Activated CD8-positive, alpha-beta memory T cell treated with anti-CD3 and anti-CD28 coated beads, Interleukin-2, amount 10 ng/mL, durations not matched to agents 7 days and 5 days (primary cell): ENCODE measurements at regions not wholly inside any gene's neighbourhood (a gene's known extent, or its start where the extent isn't known, plus 50 kb on each side); places are given as distances from the start of the nearest gene placed in this dataset.

Experiments used
- ATAC-seq: fragments of 150-1000 bp; cut with Tn5 transposase; one replicate; pipeline ENCODE4 v1.10.0; 2021; ENCODE audit warnings: moderate library complexity
- CTCF ChIA-PET: fragments of 350-600 bp; sonication (Branson Sonifier 250); formaldehyde crosslinking; loops from one replicate; lab custom pipeline; 2021; ENCODE audit warnings: antibody characterized with exemption; lab: Charles Lee
- DNase-seq: peaks from one replicate; pipeline ENCODE4 v3.0.0-alpha.2; 2020
- H3K27ac Mint-ChIP-seq: one replicate; pipeline ENCODE4 v1.8.0; 2021; ENCODE audit warnings: mild to moderate bottlenecking, mixed read lengths
- H3K27me3 Mint-ChIP-seq: one replicate; pipeline ENCODE4 v1.8.0; 2021; ENCODE audit warnings: mixed read lengths
- H3K36me3 Mint-ChIP-seq: one replicate; pipeline ENCODE4 v1.8.0; 2021; ENCODE audit warnings: mild to moderate bottlenecking, mixed read lengths
- H3K4me1 Mint-ChIP-seq: one replicate; pipeline ENCODE4 v1.8.0; 2021; ENCODE audit warnings: mixed read lengths
- H3K4me3 Mint-ChIP-seq: one replicate; pipeline ENCODE4 v1.8.0; 2021; ENCODE audit warnings: mild to moderate bottlenecking, moderate library complexity, mixed read lengths
- H3K9me3 Mint-ChIP-seq: one replicate; pipeline ENCODE4 v1.8.0; 2022; ENCODE audit warnings: low read depth, mixed read lengths

GRCh38 chr2:65834771-65835475, 402.5 kb upstream of the SPRED2 start:
- Mint-ChIP-seq H3K4me1 (no peaks in the 10 kb centered on the region), H3K9me3 (no peaks in the 10 kb centered on the region), H3K27ac (no peak overlapping the region), H3K27me3 (no peaks in the 10 kb centered on the region), H3K4me3 (no peak overlapping the region), H3K36me3 (no peaks in the 10 kb centered on the region)
- DNase-seq: no peak
- CTCF ChIA-PET: no interaction called here
- no peak for ATAC-seq

- CTCF ChIA-PET: no interaction called here
- ATAC-seq (no peak), DNase-seq (no peak)
- Mint-ChIP-seq H3K4me1 (no peaks in the 10 kb centered on the region), H3K4me3 (no peak overlapping the region), H3K36me3 (no peaks in the 10 kb centered on the region), H3K27me3 (no peaks in the 10 kb centered on the region), H3K27ac (no peak overlapping the region), H3K9me3 (no peaks in the 10 kb centered on the region)
Measured at GRCh38 chr2:65834062-65834461, 401.7 kb upstream of the SPRED2 start.

GRCh38 chr2:65831509-65831908, 399.1 kb upstream of the SPRED2 start:
- H3K9me3 Mint-ChIP-seq: no peaks in the 10 kb centered on the region
- ATAC-seq (no peak), DNase-seq (no peak)
- no peaks in the 10 kb centered on the region for H3K27me3 Mint-ChIP-seq
- CTCF ChIA-PET: no interaction called here
- H3K27ac Mint-ChIP-seq: no peak overlapping the region
- no peaks in the 10 kb centered on the region for H3K4me1 Mint-ChIP-seq
- H3K36me3 Mint-ChIP-seq: no peaks in the 10 kb centered on the region
- no peak overlapping the region for H3K4me3 Mint-ChIP-seq

GRCh38 chr2:65826567-65826966, 394.2 kb upstream of the SPRED2 start:
- H3K4me3 Mint-ChIP-seq: no peak overlapping the region
- ATAC-seq (no peak), DNase-seq (no peak)
- no peaks in the 10 kb centered on the region for H3K9me3 Mint-ChIP-seq
- CTCF ChIA-PET: no interaction called here
- H3K4me1 Mint-ChIP-seq: no peaks in the 10 kb centered on the region
- no peak overlapping the region for H3K27ac Mint-ChIP-seq
- H3K36me3 Mint-ChIP-seq: no peaks in the 10 kb centered on the region
- H3K27me3 Mint-ChIP-seq: no peaks in the 10 kb centered on the region

GRCh38 chr2:65823511-65823910, 391.1 kb upstream of the SPRED2 start:
- no peaks in the 10 kb centered on the region for H3K27me3 Mint-ChIP-seq
- CTCF ChIA-PET: no interaction called here
- ATAC-seq (no peak), DNase-seq (no peak)
- no peaks in the 10 kb centered on the region for H3K36me3 Mint-ChIP-seq
- no peaks in the 10 kb centered on the region for H3K9me3 Mint-ChIP-seq
- no peaks in the 10 kb centered on the region for H3K4me1 Mint-ChIP-seq
- no peak overlapping the region for H3K27ac Mint-ChIP-seq
- H3K4me3 Mint-ChIP-seq: no peak overlapping the region

- no peaks in the 10 kb centered on the region for H3K9me3 Mint-ChIP-seq
- no peaks in the 10 kb centered on the region for H3K36me3 Mint-ChIP-seq
- no peaks in the 10 kb centered on the region for H3K4me1 Mint-ChIP-seq
- H3K4me3 Mint-ChIP-seq: no peak overlapping the region
- no peaks in the 10 kb centered on the region for H3K27me3 Mint-ChIP-seq
- CTCF ChIA-PET: no interaction called here
- DNase-seq (no peak), ATAC-seq (no peak)
- no peak overlapping the region for H3K27ac Mint-ChIP-seq
Measured at GRCh38 chr2:65820454-65820853, 388.1 kb upstream of the SPRED2 start.

- H3K36me3 Mint-ChIP-seq: no peaks in the 10 kb centered on the region
- DNase-seq (no peak), ATAC-seq (no peak)
- no peak overlapping the region for H3K27ac Mint-ChIP-seq
- CTCF ChIA-PET: no interaction called here
- no peaks in the 10 kb centered on the region for H3K9me3 Mint-ChIP-seq
- H3K27me3 Mint-ChIP-seq: no peaks in the 10 kb centered on the region
- no peak overlapping the region for H3K4me3 Mint-ChIP-seq
- no peaks in the 10 kb centered on the region for H3K4me1 Mint-ChIP-seq
Measured at GRCh38 chr2:65819963-65820362, 387.6 kb upstream of the SPRED2 start.

GRCh38 chr2:65818873-65819451, 386.6 kb upstream of the SPRED2 start:
- Mint-ChIP-seq H3K27me3 (no peaks in the 10 kb centered on the region), H3K27ac (no peak overlapping the region), H3K36me3 (no peaks in the 10 kb centered on the region), H3K4me1 (no peaks in the 10 kb centered on the region), H3K9me3 (no peaks in the 10 kb centered on the region), H3K4me3 (no peak overlapping the region)
- CTCF ChIA-PET: no interaction called here
- ATAC-seq (no peak), DNase-seq (no peak)

GRCh38 chr2:65813631-65814173, 381.3 kb upstream of the SPRED2 start:
- Mint-ChIP-seq H3K4me1 (no peaks in the 10 kb centered on the region), H3K27ac (no peak overlapping the region), H3K9me3 (no peaks in the 10 kb centered on the region), H3K27me3 (no peaks in the 10 kb centered on the region), H3K4me3 (no peak overlapping the region), H3K36me3 (no peaks in the 10 kb centered on the region)
- no peak for DNase-seq
- ATAC-seq: no peak
- CTCF ChIA-PET: no interaction called here

- no peak for ATAC-seq
- Mint-ChIP-seq H3K9me3 (peaks cover 3% of the 10 kb centered on the region), H3K36me3 (no peaks in the 10 kb centered on the region), H3K4me1 (no peaks in the 10 kb centered on the region), H3K27me3 (no peaks in the 10 kb centered on the region), H3K4me3 (no peak overlapping the region), H3K27ac (no peak overlapping the region)
- CTCF ChIA-PET: no interaction called here
- no peak for DNase-seq
Measured at GRCh38 chr2:65812887-65813286, 380.5 kb upstream of the SPRED2 start.

- CTCF ChIA-PET: no interaction called here
- H3K27me3 Mint-ChIP-seq: no peaks in the 10 kb centered on the region
- ATAC-seq (no peak), DNase-seq (no peak)
- H3K9me3 Mint-ChIP-seq: peaks cover 7% of the 10 kb centered on the region
- no peaks in the 10 kb centered on the region for H3K4me1 Mint-ChIP-seq
- H3K36me3 Mint-ChIP-seq: no peaks in the 10 kb centered on the region
- no peak overlapping the region for H3K27ac Mint-ChIP-seq
- no peak overlapping the region for H3K4me3 Mint-ChIP-seq
Measured at GRCh38 chr2:65807942-65808341, 375.5 kb upstream of the SPRED2 start.

- H3K27ac Mint-ChIP-seq: no peak overlapping the region
- no peak overlapping the region for H3K4me3 Mint-ChIP-seq
- no peak for ATAC-seq
- H3K9me3 Mint-ChIP-seq: peaks cover 7% of the 10 kb centered on the region
- H3K27me3 Mint-ChIP-seq: no peaks in the 10 kb centered on the region
- DNase-seq: no peak
- CTCF ChIA-PET: no interaction called here
- H3K4me1 Mint-ChIP-seq: no peaks in the 10 kb centered on the region
- H3K36me3 Mint-ChIP-seq: no peaks in the 10 kb centered on the region
Measured at GRCh38 chr2:65804777-65805176, 372.4 kb upstream of the SPRED2 start.

- peaks cover 4% of the 10 kb centered on the region for H3K9me3 Mint-ChIP-seq
- ATAC-seq (no peak), DNase-seq (no peak)
- CTCF ChIA-PET: no interaction called here
- H3K4me1 Mint-ChIP-seq: no peaks in the 10 kb centered on the region
- H3K27ac Mint-ChIP-seq: no peak overlapping the region
- no peaks in the 10 kb centered on the region for H3K36me3 Mint-ChIP-seq
- H3K4me3 Mint-ChIP-seq: no peak overlapping the region
- no peaks in the 10 kb centered on the region for H3K27me3 Mint-ChIP-seq
Measured at GRCh38 chr2:65802298-65802942, 370.0 kb upstream of the SPRED2 start.

GRCh38 chr2:65800998-65801397, 368.6 kb upstream of the SPRED2 start:
- Mint-ChIP-seq H3K27me3 (no peaks in the 10 kb centered on the region), H3K4me3 (no peak overlapping the region), H3K36me3 (no peaks in the 10 kb centered on the region), H3K4me1 (no peaks in the 10 kb centered on the region), H3K9me3 (peaks cover 2% of the 10 kb centered on the region), H3K27ac (no peak overlapping the region)
- ATAC-seq (no peak), DNase-seq (no peak)
- CTCF ChIA-PET: no interaction called here
